COLO668 (cell line): ENCODE measurements at regions not wholly inside any gene's neighbourhood (a gene's known extent, or its start where the extent isn't known, plus 50 kb on each side); places are given as distances from the start of the nearest gene placed in this dataset.
"Not testable (repeated sequence)": the region's sequence is repeated elsewhere in the genome, so short reads cannot be mapped to it uniquely, and the experiment has no call there.

Experiments used
- DNase-seq: peaks from one replicate; lab custom pipeline; 2025; ENCODE audit not compliant: unreplicated experiment; lab: John Stamatoyannopoulos, UW

DNA sequence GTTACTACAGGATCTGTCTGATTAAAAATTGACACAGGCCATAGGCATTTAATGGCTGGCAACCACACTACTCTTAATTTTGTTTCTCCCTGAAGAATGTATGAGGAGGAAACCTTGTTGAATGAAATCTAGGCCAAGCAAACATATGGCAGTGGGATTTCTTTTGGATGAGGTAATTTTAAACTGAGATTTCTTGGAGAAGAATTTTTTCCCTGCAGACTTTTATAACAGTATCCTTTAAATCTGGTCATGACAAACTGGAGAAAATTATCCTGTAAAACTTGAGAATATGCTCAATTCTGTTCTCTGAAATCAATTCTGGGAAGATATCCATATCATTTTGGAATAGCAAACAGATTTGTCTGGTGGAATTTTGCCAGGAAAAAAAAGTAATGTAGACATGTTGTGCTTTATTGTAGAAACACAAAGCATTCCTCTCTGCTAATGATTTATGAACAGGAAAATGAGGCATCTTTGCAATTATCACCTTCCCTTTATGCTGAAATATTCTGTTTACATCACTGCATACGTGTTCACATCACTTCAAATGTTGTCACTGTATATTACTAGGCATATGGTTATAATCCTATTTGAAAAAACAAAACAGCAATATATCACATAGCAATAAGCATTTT lies 108.3 kb upstream of the ARSJ start:
- DNase-seq: no peak

DNA sequence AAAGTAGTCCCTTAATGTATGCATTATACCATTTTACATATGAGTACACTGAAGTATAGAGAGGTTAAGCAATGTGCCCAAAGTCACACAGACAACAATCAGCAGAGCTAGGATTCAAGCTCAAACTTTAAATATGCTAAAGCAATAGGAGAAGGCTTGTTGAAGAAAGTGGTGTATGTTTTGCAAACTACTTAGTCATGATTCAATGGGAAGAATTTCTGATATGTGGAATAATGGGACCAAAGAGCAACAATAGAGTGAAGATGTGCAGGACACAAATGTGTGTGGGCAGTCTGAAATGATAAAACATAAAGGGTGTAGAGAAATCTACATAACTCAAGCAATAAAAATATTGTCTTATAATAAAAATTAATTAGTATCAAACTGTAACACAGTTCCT lies 109.0 kb upstream of the ARSJ start:
- no peak for DNase-seq

DNA sequence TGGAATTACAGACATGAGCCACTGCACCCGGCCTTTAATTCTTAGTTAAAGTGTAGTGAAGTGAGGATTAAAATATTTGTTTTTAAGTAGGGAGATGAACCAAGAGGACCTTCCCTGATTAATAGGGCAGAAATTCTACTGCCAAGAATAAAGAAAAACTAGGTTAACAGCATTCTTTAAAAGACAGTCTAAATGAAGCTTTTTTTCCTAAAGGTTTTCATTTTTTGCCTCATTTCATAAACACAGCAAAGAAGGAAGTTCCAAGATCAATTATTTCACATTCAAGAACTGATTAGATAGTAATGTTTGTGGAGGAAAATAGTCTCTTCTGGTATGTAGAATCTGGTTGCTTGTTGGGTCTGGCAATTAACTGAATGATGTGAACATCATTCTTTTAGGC lies 112.1 kb upstream of the ARSJ start:
- no peak for DNase-seq

DNA sequence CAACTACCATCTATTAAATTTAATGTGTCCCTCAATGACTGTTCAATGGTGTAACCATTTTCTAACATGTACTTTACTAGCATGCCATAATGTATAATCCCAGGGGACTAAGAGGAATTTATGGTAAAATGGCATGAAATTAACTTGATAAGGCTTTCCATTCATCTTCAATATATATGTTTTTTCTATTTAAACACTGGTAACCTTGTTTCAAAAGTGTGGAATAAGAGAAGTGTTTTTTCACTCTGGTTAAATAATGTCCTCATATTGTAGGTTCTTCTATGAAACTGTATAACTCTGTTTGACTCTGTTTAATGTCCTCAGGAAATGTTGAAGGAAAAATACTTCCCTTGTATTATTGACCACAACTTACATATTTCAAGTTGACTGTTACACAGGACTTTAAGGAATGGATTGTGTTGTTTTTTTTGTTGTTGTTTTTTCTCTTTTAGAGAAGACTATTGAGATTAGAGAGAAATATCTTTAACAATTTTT lies 113.8 kb upstream of the ARSJ start:
- no peak for DNase-seq

DNA sequence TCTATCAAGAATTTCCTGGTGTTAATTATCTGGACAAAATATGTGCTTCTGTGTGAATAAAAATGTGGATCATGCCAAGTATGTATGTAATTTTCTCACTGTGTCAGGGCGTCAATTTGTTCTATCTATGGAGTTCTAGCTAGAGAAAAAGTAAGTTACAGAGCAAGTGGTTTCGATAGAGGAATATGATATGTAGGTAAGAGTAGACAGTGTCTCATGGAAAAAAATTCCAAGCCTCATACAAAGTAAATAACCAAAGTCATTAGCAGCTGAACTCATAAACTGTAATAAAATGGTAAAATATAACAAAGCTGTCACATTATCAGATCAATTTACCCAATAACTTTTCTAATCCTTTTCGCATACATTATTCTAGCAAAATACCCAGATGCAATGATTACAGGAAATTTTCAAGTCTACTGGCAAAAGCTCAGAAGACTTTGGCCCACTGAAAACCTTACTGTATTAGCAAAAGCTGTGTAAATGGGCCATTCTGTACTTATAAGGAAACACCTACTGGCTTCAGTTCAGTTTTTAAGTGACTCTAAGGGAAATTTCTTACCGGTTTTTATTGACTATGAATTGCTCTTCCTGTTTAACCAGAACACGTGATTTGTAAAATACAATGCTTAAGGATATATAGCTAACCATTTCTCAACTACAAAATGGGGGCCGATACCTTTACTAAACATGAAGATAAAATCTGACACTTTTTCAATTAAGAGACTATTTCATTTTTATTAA lies 121.0 kb upstream of the ARSJ start:
- DNase-seq: no peak

DNA sequence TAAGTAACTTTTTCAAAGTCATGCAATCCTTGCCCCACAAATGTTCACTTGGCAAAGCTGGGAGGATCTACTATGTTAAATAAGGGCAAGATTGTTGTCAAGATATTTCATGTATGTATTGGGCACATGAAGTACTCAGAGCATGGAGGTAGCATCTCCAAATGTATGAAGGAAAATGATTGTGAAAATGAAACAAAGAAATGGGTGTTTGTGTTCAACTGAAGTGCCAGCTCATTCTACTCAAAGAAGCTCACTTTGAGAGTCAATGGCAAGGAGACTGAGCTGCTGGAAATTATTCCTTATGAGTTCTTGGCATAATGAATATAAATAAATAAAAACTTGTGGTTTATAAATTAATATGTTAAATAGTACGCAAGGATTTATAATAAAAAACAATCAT lies 124.5 kb upstream of the ARSJ start:
- DNase-seq: no peak

DNA sequence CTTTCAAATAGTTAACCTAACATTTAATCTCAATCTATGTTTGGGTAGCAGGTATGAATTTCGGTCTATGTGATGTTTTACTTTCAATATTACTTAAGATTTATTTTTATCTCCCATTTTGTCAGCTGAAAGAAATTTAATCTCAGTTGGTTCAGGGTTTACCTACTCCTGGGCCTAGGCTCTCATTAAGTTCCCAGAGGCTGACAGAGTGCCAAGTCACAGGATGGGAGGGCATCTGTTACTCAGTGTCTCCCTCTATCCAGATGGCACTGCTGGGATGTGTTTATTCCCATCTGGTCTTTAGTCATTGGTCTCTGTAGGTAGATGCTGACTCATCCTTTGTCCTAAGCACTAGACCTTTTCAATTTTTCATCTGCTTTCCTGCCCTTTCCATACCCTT lies 129.4 kb upstream of the ARSJ start:
- DNase-seq: peak; percentile 19

DNA sequence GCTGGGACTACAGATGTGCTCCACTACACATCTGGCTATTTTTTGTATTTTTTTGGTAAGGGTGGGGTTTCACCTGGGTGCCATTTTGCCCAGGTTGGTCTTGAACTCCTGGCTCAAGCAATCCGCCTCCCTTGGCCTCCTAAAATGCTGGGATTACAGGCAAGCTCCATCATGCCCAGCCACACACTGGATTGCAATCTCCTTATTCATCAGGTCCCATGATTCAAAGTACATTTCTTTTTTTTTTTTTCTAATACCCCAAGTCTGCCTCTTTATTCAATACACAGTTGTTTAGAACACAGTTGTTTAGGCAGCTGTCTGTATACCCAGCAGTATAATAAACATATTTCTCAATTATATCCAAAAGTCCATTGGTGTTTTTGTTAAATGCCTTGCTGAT lies 130.3 kb upstream of the ARSJ start:
- no peak for DNase-seq

DNA sequence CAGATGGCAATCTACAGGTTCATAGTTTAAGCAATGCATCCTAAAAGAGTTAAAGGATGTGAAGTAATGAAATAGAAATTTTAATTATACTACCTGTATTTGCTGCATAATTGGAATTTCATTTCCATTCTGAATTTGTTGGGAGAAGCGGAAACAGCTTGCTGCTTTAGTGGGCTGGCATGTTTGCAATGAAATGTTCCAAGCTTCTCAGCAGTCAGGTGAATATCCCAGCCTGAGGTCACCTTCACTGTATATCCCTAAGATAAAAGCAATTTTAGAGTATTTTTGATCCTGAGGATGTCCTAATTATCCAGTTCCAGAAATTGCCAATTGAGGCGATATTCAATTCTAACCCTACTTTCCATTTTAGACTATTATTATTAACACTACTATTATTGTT lies 136.1 kb upstream of the ARSJ start:
- no peak for DNase-seq

DNA sequence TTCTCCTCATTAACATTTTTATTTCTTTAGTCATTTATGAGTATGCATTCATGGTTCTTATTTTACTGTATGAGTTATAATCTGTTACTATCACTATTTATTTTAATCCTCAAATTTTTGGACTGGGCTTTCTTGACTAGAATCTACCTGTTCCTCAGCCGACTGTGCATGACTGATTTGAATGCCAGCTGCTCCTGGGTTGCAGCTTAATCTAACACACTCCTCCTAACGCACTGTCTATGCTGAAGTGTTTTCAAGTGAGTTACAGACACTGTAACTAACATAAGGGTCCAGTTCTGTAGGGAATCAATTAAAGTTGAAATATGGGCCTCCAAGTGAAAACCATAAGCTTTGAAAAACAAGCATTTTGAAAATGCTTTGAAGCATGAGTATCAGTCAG lies 137.4 kb upstream of the ARSJ start:
- DNase-seq: no peak

DNA sequence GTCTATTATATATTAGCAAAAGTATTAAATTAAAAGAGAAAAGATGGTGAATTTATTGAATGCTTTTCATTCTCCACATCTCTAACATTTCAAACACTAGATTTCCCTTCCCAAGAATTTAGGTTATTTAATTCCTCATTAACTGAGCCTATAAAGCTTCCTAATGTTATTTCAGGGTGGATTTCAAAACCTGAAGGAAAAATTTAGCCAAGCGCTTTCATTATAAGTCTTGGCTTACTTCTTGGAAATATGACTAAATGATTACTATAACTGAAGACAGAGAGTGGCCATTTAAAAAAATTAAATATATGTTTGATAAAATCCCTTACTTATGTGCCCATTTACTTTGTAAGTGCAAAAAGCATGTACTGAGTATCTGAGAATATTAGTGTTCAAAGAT lies 141.8 kb upstream of the ARSJ start:
- DNase-seq: no peak

DNA sequence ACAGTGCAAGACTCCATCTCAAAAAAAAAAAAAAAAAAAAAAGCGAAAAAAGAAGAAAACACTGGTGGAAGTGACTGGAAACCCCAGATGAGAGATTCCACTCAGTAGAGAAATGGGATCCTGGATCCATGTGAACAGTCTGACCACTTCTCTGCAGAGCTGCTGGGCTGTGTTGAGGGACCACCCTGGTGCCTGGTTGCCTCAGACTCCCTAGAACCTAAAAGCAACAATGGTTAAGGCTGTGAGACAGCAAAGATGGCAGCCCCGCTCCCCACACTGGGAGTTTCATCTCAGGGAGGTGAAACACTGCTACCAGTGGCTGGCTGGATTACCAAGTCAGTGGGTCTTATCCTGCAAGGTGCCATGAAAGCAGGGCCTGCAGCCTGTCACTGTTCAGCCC lies 152.8 kb upstream of the ARSJ start:
- DNase-seq: no peak

DNA sequence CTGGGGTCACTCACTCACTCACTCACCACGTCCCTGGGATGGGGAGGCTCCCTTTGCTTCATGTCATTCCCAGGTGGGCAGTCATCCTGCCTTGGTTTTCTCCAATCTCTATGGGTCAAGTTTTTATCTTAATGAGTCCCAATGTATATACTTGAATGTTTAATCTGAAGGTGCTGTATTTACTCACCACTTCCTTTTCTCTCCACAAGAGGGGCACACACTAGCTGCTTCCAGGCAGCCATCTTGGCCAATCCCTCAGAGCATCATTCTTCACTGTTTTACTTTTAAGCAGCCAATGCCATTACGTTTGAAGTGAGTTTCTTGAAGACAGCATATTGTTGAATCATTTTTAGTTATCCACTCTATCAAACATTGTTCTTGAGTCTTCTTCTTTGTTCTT lies 153.4 kb upstream of the ARSJ start:
- DNase-seq: no peak

DNA sequence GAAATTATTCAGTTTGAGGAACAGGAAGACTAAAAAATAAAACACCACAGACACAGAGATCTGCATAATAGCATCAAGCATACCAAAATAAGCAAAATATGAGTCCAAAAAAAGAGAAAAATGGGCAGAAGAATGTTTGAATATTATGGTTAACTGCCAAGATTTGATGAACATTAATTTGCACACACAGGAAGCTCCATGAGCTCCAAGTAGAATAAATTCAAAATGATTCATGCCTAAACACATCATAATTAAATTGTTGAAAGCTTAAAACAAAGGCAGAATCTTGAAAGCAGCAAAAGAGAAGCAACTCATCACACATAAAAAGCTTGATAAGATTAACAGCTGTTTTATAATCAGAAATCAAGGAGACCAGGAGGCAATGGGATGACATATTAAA lies 156.6 kb upstream of the ARSJ start:
- no peak for DNase-seq

DNA sequence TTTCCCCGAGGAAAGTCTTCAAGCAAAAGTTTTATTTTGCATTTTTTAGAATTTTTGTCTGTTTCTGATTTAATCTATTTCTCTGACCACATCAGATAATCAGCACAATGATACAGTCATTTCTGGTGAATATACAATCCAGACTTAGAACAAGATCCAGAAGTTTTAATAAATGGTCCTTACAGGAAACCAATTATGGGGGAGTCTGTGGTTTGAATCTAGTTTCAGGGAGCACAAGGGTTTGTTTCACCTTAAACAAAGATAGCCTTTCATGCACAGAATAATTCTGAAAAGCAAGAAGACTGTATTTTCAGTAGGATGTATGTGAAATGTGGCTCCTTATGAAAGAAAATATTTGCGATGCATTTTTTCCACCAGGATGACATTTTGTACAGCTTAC lies 158.5 kb upstream of the ARSJ start:
- no peak for DNase-seq

DNA sequence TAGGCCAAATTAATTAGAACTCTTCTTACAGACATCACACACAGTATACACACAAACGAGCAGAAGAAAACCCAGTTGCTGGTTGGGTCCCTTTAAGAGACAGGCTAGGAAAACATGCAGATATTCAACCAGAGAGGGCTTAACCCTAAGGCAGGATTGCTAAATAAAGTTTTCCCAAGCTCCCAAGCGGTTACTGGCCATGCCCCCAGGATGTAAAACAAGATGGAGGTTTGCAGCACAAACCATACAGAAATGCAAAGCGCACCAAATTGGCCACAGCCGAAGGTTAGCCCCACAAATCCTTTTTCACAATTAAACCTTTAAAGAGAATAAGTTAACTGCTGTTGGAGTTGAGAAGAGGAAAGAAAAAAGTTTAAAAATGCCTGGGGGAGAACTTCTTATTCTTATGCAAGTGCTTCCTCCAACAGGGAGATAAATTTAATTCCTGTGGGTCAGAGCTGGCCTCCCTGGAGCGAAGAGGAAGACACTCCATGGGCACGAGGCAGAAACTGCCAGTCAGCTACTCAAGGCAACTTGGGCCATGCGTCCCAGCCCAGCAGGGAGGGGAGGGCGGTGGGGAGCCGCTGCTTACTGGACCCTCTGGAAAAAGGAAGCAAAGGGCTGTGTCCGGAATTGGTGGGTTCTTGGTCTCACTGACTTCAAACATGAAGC lies 167.6 kb upstream of the ARSJ start:
- no peak for DNase-seq

DNA sequence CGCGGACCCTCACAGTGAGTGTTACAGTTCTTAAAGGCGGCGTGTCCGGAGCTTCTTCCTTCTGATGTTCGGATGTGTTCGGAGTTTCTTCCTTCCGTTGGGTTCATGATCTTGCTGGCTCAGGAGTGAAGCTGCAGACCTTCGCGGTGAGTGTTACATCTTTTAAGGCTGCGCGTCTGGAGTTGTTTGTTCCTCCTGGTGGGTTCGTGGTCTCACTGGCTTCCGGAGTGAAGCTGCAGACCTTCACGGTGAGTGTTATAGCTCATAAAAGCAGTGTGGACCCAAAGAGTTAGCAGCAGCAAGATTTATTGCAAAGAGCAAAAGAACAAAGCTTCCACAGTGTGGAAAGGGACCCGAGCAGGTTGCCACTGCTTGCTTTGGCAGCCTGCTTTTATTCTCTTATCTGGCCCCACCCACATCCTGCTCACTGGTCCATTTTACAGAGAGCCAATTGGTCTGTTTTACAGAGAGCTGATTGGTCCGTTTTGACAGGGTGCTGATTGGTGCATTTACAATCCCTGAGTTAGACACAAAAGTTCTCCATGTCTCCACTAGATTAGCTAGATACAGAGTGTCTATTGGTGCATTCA lies 168.3 kb upstream of the ARSJ start:
- DNase-seq: not testable (repeated sequence)

DNA sequence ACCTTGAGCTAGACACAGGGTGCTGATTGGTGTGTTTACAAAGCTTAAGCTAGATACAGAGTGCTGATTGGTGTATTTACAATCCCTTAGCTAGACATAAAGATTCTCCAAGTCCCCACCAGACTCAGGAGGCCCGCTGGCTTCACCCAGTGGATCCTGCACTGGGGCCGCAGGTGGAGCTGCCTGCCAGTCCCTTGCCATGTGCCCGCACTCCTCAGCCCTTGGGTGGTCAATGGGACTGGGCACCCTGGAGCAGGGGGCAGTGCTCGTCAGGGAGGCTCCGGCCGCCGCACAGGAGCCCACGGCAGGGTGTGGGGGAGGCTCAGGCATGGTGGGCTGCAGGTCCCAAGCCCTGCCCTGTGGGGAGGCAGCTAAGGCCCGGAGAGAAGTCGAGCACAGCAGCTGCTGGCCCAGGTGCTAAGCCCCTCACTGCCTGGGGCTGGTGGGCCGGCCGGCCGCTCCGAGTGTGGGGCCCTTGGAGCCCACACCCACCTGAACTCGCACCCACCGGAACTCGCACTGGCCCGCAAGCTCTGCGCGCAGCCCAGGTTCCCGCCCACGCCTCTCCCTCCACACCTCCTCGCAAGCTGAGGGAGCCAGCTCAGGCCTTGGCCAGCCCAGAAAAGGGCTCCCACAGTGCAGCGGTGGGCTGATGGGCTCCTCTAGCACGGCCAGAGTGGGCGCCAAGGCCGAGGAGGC lies 169.1 kb upstream of the ARSJ start:
- not testable (repeated sequence) for DNase-seq

DNA sequence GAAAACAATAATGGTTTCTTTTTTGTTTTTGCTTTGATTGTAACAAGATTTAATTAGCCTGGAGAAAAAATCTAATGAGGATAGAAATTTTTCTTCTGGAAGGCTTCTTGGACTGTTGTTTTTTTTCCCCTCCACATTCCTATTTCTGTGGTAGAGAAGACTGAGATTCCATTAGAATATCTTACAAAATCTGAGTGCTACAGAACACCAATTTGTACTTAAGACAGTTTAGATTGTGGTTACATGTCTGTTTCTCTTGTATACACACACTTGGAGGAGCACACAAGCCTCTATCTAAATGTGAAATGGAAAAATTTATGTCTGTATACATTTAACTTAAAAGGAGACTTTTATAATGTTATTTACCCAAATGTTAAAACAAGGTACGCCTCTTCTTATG lies 176.9 kb upstream of the ARSJ start:
- no peak for DNase-seq

DNA sequence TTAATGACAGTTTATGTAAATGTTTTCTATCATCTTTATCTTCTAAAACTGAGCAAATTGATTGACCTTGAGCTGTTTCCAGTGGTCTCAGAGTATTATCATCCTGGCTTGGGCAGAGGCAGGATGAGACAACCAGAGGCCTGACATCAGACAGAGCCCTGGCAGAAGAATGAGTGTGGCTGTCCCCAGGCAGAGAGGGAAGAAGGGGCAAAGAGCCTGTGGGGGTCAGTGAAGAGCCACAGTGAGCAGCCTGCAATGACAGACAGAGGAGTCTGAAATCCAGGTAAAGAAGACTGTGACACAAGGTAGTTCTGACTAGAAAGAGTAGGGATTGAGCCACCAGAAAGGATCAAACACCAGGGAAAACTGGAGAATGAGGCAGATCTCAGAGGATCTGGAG lies 182.4 kb upstream of the ARSJ start:
- no peak for DNase-seq

DNA sequence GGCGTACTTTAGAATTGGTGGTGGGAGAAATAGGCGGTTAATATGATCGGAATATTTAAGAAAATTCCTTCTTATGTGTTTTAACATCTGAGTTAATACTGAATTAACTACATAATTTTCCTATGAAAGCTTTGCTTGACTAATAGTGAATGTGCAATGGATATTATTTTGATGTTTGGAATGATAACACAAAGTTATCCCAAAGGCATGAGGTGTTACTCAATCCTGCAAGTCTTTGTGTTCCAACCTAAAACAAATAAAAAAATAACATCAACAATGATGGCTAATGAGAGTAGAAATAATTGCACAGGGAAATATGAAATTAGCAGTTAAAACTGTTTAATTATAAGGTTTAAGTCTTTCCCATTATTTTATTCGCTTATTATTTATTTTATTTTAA lies 183.6 kb upstream of the ARSJ start:
- no peak for DNase-seq
